IPS-18c (cell line): ENCODE measurements at regions not wholly inside any gene's neighbourhood (a gene's known extent, or its start where the extent isn't known, plus 50 kb on each side); places are given as distances from the start of the nearest gene placed in this dataset.

Experiments used
- H3K4me3 ChIP-seq: 2 replicates; pipeline ENCODE4 v1.7.0; 2013; ENCODE audit warnings: low read depth, mild to moderate bottlenecking, low read length, moderate library complexity; ENCODE audit not compliant: insufficient read depth
- H3K9me3 ChIP-seq: one replicate; pipeline ENCODE4 v1.6.1; 2013; ENCODE audit warnings: mild to moderate bottlenecking, low read length, moderate library complexity; ENCODE audit not compliant: control insufficient read depth, insufficient read depth

DNA sequence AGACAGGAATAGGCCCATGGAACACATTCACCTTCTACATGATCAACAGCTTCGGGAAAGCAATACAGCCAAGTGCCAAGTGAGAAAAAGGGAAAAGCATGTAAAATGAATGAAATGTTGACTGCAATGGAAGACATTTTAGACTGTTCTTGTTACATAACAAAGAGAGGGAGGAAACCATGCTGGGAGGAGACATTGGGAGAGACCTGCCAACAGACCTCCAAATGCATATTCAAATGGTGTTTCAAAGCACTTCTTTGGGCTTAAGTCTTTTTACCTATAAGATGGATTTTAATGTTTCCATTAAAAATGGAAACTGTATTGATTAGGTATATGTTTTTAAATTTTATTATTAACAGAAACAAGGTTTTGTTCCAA is 350.0 kb upstream of the THBS1 start:
- no peak overlapping the region for H3K4me3 ChIP-seq
- no peaks in the 10 kb centered on the region for H3K9me3 ChIP-seq

DNA sequence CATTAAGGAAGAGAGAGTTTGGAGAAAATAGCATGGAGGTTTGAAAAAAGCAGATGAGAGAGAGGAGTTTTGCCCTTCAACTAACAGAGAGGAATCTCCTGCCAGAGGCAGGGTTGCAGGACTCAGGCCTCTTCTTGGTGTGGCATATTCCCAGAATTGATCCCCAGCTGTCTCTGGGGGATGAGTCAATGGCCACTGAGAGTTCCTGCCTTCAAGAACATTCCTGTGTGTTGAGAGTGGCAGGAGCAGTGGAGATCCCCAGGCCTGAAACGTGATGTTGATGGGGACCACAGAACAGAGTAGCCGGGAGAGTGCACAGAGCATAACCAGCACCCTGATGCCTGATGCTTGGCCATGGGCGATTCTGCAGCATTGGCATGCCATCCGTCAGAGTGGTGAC is 348.4 kb upstream of the THBS1 start:
- H3K9me3 ChIP-seq = no peaks in the 10 kb centered on the region

DNA sequence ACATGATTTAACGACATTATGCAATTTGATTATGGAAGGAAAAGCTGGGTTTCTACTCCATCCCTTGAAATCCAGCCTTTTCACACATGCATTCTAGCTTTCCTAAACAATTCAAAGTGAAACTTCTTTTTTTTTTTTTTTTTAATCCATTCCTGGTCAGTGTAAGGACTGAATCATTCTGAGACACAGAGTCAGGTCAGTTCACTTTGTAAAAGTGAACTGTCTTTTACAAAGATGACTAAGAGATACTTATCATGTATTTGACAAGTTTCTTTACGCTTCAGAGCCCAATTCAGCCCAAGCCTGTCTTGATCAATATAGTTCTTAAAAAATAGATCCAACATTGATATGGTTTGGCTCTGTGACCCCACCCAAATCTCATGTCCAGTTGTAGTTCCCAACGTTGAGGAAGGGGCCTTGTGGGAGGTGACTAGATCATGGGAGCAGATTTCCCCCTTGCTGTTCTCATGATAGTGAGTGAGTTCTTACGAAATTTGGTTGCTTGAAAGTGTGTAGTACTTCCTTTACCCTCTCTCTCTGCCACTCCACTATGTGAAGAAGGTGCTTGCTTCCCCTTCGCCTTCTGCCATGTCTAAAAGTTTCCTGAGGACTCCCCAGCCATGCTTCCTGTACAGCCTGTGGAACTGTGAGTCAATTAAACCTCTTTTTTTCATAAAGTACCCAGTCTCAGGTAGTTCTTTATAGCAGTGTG is 345.6 kb upstream of the THBS1 start:
- H3K4me3 ChIP-seq = no peak overlapping the region

More for the DNA sequence above, 348.4 kb upstream of the THBS1 start:
- no peak overlapping the region for H3K4me3 ChIP-seq

DNA sequence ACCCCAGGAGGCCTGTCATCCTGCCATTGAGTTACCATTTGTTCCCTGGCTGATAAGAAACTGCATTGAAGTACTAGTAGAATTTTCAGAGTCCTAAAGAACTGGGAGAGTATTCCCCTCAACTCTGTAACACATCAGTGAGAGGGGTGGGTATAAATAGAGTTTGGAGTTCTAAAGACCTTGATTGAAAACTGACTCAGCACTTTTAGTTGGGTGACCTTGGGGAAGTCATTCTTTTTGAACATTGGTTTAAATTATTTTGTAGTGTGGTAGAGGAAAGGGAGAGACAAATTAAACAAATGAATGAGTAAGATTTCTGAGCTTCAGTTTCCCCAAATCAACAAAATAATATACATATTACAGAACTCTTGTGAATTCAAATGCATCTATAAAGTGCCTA is 344.5 kb upstream of the THBS1 start:
- H3K9me3 ChIP-seq = no peaks in the 10 kb centered on the region
- H3K4me3 ChIP-seq = no peak overlapping the region

More for the DNA sequence above, 345.6 kb upstream of the THBS1 start:
- H3K9me3 ChIP-seq = no peaks in the 10 kb centered on the region

DNA sequence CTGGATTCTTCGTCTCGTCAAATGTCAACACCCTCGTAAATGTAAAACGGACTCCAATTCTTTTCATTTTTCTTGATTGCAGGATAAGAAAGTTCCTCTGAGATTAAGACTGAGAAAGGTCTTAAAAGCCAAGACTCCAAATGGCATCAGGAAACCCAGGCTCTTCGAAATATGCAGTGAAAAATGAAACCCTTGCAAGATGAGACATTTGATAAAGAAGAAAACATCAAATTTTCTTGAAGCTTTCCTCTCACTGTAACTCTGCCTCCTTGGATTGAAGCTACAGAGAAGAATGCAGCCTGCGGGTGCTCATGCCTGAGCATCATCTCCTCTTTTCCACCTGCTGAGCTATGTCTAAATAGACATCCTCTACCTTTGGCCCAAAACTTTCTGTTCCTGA is 342.4 kb upstream of the THBS1 start:
- no peak overlapping the region for H3K4me3 ChIP-seq
- H3K9me3 ChIP-seq = no peaks in the 10 kb centered on the region

DNA sequence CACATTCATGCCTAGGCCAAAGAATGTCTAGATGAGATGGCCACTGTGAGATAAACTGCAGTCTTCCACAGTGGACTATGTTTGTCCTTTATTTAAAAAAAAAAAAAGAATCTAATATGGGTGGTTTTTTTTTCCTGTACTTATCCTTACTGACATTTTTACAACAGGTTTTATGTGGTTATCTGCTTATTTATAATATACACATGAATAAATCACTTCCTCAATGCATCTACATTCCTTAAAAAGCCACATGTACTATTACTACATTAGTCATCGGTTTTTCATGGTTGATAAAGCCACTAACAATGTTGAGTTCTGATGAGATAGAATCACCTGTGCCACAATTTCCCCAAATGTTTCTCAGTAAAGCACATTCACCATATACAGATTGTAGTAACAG is 341.3 kb upstream of the THBS1 start:
- H3K4me3 ChIP-seq = no peak overlapping the region
- H3K9me3 ChIP-seq = no peaks in the 10 kb centered on the region

DNA sequence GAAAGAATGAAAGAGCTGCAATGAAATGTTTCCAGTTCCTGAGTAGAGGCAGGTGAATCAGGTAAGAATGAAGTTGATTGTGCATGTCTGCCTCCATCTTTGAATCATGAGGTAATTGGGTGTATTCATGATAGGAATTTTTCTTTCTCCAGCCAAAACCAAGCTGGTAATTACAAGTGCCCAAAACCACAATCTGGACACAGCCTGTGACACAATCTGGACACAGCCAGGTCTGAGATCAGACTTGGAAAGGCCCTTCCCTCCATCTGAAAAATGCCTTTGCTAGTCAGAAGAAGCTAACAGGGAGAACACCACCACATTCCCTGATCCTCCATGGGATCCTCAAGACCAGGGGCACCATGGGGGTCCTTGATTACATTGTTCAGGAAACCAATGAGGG is 338.5 kb upstream of the THBS1 start:
- Histone ChIP-seq H3K4me3 (no peak overlapping the region), H3K9me3 (no peaks in the 10 kb centered on the region)

DNA sequence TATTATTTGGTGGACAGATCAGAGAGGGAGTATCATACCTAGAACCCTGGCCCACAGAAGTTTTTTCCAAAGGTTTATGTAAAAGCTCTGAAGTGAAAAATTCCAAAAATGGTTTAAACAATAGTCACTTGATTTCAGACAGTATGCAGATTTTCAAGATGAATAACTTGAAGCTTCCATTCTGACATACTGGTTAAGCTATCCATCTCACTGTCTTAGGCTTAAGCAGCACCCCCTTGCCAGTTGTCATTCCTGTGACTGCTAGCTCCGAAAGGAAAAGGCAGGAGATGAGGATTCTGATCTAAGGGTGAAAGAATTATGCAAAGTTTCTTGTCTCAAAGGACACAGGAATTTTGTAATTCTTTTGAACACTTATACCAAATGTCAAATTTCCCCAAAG is 337.5 kb upstream of the THBS1 start:
- Histone ChIP-seq H3K9me3 (no peaks in the 10 kb centered on the region), H3K4me3 (no peak overlapping the region)

DNA sequence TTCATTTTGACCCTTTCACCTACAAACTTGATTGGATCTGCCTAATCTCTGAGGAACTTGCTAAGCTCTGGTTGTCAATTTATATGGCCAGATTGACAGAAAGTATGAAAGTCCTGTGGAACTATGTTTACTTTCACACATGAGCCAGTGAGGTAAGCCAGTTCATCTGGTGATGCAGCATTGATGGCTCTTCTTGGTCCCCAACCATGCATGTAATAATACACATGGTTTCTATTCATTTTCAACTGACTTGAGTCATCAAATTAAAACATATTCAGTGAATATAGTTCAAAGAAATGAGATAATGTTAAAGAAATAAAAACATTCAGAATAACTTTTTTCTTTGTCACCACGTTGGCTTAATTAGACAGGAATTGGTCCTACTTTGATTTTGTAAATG is 336.1 kb upstream of the THBS1 start:
- no peaks in the 10 kb centered on the region for H3K9me3 ChIP-seq
- no peak overlapping the region for H3K4me3 ChIP-seq

DNA sequence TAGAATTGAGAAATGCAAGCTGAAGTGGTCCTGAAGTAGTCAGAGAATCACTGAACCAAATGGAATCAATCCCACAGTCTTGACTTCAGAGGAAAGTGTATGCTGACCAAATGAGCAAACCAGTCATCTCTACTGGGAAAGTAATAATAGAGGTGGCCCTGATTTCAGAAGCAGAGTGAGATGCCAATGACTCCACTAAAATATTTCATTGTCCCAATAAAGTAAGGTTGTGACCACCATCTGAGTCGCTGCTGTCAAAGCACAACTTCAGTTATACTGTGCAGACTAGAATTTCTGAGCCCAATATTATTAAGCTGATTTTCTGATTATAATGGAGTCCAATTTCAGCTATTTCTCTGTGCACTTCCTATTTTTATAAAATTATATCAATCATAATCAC is 334.4 kb upstream of the THBS1 start:
- no peak overlapping the region for H3K4me3 ChIP-seq

DNA sequence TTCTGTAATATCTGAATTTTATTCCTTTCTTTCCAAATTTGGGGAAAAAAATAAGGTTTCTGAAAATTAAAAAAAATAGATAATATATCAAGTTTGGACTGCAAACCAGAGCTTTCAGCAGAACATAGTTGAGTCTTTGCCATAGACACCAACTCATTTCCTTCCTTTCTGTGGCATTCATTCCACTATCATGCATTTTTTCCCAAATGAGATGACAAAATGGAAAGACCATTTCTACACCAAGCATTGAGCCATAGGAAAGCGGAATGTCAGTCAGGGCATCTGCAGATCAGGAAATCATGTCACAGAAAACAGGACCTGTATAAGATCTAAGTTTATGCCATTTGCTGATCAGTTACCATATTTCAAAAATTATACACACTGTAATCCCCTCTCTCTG is 333.3 kb upstream of the THBS1 start:
- no peaks in the 10 kb centered on the region for H3K9me3 ChIP-seq
- H3K4me3 ChIP-seq = no peak overlapping the region

More for the DNA sequence above, 334.4 kb upstream of the THBS1 start:
- H3K9me3 ChIP-seq = no peaks in the 10 kb centered on the region

DNA sequence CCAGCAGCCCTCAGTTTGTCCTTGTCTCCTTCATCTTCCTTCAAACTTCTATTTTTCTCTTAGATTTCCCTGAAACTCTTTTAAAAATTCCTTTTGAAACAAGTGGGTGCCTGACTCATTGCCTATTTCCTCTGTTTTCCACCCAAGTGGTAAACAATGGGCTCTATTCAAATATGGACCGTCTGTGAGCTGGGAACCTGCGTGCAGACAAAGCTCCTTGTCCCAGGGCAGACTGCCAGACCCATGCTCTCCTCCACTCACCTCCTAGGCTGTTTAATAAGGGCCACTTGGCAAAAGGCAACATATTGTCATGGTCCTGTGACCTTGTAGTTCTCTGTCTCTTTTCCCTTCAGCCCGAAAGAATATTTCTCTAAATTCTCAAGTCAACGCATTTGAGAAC is 332.7 kb upstream of the THBS1 start:
- no peak overlapping the region for H3K4me3 ChIP-seq

DNA sequence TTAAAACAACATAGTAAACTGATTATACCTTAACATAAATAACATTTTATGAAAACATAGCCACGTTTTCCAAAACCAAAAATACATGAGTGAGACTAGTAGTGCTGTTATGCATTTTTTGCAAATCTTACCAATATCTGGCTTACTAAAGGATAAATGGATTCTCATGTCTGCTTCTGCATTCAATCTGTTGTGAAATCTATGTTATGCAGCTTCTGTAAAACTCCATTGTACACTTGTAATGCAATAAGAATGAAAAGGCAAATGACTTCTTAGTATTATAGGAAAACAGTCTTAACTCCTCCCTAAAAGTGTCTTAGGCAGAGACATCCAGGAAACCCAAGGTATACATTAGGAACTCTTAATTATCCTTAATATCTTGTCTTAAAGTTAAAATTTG is 330.9 kb upstream of the THBS1 start:
- Histone ChIP-seq H3K4me3 (no peak overlapping the region), H3K9me3 (no peaks in the 10 kb centered on the region)

More for the DNA sequence above, 332.7 kb upstream of the THBS1 start:
- H3K9me3 ChIP-seq = no peaks in the 10 kb centered on the region

DNA sequence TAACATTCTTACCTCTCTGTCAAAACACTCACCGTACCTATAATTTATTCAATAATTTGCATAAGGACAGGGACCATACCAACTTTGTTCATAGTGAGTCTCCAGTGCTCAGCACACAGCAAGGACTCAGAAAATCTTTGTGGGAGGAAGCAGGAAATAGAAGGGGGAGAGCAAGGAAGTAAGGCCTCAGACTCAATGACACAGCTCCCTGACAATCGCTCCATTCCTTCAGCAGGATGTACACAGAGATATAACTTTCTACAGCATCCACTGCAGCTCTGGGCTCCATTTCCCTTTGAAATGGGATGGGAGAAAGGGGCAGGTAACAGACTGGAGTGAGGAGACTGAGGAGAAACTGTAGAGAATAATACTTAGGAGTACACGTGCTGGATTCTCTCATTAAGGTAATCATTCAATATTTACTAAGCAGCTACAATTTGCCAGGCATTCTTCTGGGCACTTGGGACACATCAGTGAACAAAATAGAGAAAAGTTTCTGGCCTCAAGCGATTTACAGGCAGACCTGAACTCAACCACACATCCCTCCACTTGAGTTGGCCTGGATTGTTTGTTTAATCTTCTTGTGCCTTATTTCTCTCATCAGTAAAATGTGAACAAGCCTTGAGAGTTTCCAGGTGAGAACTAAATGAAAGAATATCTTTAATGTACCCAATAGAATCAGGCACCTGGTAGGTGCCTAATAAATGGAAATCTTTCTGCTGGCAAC is 330.3 kb upstream of the THBS1 start:
- Histone ChIP-seq H3K4me3 (no peak overlapping the region), H3K9me3 (no peaks in the 10 kb centered on the region)

DNA sequence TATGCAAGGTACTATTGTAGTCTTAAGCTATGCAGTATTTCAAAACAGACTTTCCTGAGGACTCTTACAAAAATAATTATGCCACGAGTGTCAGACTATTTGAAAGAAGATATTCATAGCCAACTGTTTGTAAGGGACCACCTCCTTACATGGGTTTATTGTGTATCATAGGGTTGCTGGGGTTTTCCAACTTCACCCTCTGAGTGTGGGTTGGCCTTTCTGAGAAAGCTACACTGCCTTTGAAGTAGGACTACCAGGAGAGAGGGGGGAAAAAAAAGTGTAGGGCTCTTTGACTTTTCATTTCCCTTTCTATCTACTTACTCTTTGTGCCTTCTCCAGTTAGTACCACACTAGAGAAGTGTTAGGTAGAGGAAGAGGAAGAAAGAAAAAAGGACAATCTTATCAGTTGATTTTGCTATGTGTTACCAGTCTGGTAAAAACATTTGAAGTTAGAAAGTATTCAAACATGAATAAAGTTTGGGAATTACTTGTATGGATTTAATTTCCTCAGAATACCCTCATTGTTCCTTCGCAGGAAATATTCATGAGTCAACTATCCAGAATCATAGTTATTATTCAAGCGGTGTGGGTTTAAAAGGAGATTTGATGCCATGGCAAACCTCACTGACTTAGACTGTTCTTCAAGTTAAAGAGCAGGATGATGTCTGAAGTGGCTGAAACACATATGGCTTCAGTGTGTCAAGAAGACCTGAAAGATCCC is 329.3 kb upstream of the THBS1 start:
- no peaks in the 10 kb centered on the region for H3K9me3 ChIP-seq
- no peak overlapping the region for H3K4me3 ChIP-seq

DNA sequence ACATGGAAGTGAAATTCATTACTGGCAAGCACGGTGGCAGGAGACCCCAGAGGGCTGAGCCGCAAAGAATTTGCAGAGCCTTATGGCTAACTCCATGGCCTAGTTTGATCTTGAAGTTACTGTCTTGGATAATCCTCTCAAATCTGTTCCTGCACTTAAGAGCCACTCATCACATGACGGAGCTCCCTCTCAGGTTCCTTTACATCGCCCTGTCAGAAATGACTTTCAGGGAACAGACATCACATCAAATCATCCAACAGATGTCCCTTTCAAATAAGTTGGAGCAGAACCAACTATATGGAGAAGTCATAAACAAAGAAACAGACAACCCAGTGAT is 328.8 kb upstream of the THBS1 start:
- no peak overlapping the region for H3K4me3 ChIP-seq
- H3K9me3 ChIP-seq = no peaks in the 10 kb centered on the region

DNA sequence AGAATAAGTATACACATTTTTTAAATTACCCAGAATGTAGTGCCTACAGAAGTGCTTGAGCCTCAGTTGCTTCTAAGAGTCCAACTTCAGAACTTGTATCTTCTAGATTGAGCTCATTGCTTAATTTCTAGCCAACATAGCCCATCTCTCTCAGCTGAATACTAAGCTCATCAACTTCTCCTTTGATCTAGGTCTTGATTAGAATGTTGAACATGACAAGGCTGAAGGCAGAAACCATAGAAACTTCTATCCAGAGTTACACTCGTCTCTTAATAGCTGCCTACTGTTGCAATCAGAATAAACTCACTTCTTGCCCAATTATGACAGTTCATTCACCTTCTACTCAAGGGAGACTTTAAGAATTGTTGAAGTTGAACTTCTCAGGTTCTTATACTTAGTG is 327.3 kb upstream of the THBS1 start:
- H3K4me3 ChIP-seq = no peak overlapping the region
- H3K9me3 ChIP-seq = no peaks in the 10 kb centered on the region

DNA sequence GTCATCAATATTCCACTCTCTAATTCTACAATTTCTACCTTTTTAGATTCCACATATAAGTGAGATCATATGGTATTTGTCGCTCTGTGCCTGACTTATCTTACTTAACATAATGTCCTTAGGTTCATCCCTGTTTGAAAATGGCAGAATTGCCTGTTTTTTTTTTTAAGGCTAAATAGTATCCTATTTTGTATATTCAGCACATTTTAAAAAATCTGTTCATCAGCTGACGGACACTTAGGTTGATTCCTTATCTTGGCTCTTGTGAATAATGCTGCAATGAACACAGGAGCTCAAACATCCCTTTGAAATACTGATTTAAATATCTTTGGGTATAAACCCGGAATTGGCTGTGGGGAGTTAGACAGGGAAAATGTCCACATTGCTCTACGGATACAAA is 326.7 kb upstream of the THBS1 start:
- Histone ChIP-seq H3K9me3 (no peaks in the 10 kb centered on the region), H3K4me3 (no peak overlapping the region)
